ENCODE measurements at regions not wholly inside any gene's neighbourhood (a gene's known extent, or its start where the extent isn't known, plus 50 kb on each side); places are given as distances from the start of the nearest gene placed in this dataset.

DNA sequence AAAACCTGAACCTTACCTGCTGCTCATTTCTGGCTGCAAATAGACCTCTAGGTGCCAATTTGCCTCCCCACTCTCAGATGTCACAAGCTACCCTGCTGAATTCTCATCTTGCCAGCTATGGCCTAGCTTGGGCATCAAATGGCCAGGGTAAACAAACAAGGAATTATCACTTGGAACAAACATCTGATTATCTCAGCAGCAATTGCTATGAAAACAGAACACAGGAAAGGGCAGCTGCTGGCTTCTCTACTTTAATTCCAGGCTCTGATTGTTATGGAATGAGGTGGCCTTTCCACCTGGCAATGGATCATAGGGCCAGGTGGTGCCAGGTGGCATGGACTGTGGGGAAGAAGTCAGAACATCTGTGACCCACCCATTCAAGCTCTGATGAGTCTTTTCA, 505.1 kb downstream of the TLR4 start:
- H3K27me3 ChIP-seq (ENCODE audit: control insufficient read depth, insufficient read depth, low read length), result no peaks in the 10 kb centered on the region
- peaks cover 0 to 8% of the 10 kb centered on the region in 2 experiments for H3K9me3 ChIP-seq (ENCODE audit: control insufficient read depth in 2 of 2, low read length in 2 of 2)
- H3K4me1 Mint-ChIP-seq, result no peaks in the 10 kb centered on the region
- no peak for ATAC-seq (ENCODE audit: low read depth in 2 of 2)
- peaks cover 3% of the 10 kb centered on the region for H3K36me3 Mint-ChIP-seq
- peaks cover 0 to 11% (median 3%) of the 10 kb centered on the region in 7 donors for H3K9me3 Mint-ChIP-seq
- no peak overlapping the region for H3K4me3 Mint-ChIP-seq
- H3K27ac ChIP-seq (ENCODE audit: insufficient read depth, low read length, poor library complexity, severe bottlenecking), result no peak overlapping the region
- DNase-seq, result no peak
- no peaks in the 10 kb centered on the region for H3K36me3 ChIP-seq (ENCODE audit: control insufficient read depth, insufficient read depth, low read length)
- H3K27me3 Mint-ChIP-seq, result no peaks in the 10 kb centered on the region
- no peak overlapping the region for H3K27ac Mint-ChIP-seq
- H3K4me1 ChIP-seq (ENCODE audit: control insufficient read depth, insufficient read depth, low read length, poor library complexity, severe bottlenecking), result no peaks in the 10 kb centered on the region
- no peak overlapping the region for H3K4me3 ChIP-seq (ENCODE audit: low read depth, low read length)

DNA sequence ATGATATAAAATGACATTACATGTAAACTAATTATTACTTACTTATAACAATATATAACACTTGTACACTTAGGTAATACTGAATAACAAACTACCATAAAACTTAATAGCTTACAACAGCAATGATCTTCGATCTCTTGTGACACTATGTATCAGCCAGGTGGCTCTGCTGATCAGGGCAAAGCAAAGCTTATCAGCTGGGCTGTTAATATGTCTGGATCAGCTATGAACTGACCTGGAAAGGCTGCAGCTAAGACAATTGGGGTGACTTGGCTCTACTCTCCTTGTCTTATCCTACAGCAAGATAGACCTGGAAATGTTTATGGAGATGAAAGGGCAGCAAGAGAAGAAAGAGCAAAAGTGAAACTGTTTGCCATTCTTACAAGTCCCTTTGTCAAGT, 511.3 kb downstream of the TLR4 start:
- Mint-ChIP-seq H3K27me3 (no peaks in the 10 kb centered on the region), H3K4me3 (no peak overlapping the region), H3K27ac (no peak overlapping the region), H3K4me1 (no peaks in the 10 kb centered on the region), H3K36me3 (no peaks in the 10 kb centered on the region), H3K9me3 (peaks cover 0 to 9% (median under 1%) of the 10 kb centered on the region in 7 donors)
- no peaks in the 10 kb centered on the region for H3K27me3 ChIP-seq (ENCODE audit: control insufficient read depth, insufficient read depth, low read length)
- no peak for DNase-seq
- no peaks in the 10 kb centered on the region for H3K36me3 ChIP-seq (ENCODE audit: control insufficient read depth, insufficient read depth, low read length)
- H3K27ac ChIP-seq (ENCODE audit: insufficient read depth, low read length, poor library complexity, severe bottlenecking), result no peak overlapping the region
- ATAC-seq (ENCODE audit: low read depth in 2 of 2), result no peak
- H3K9me3 ChIP-seq (ENCODE audit: control insufficient read depth in 2 of 2, low read length in 2 of 2), result no peaks in the 10 kb centered on the region
- H3K4me3 ChIP-seq (ENCODE audit: low read depth, low read length), result no peak overlapping the region
- H3K4me1 ChIP-seq (ENCODE audit: control insufficient read depth, insufficient read depth, low read length, poor library complexity, severe bottlenecking), result no peaks in the 10 kb centered on the region

GRCh38 chr9:118222375-118222774, 518.2 kb downstream of the TLR4 start:
- no peak for DNase-seq
- peaks cover 0 to 9% (median 4%) of the 10 kb centered on the region in 7 donors for H3K9me3 Mint-ChIP-seq
- H3K27me3 ChIP-seq (ENCODE audit: control insufficient read depth, insufficient read depth, low read length), result no peaks in the 10 kb centered on the region
- no peak overlapping the region for H3K4me3 ChIP-seq (ENCODE audit: low read depth, low read length)
- no peaks in the 10 kb centered on the region for H3K36me3 Mint-ChIP-seq
- no peaks in the 10 kb centered on the region for H3K4me1 Mint-ChIP-seq
- H3K4me3 Mint-ChIP-seq, result no peak overlapping the region
- H3K27me3 Mint-ChIP-seq, result no peaks in the 10 kb centered on the region
- no peaks in the 10 kb centered on the region for H3K36me3 ChIP-seq (ENCODE audit: control insufficient read depth, insufficient read depth, low read length)
- H3K9me3 ChIP-seq (ENCODE audit: control insufficient read depth in 2 of 2, low read length in 2 of 2), result no peaks in the 10 kb centered on the region
- no peaks in the 10 kb centered on the region for H3K4me1 ChIP-seq (ENCODE audit: control insufficient read depth, insufficient read depth, low read length, poor library complexity, severe bottlenecking)
- ATAC-seq (ENCODE audit: low read depth in 2 of 2), result no peak
- H3K27ac ChIP-seq (ENCODE audit: insufficient read depth, low read length, poor library complexity, severe bottlenecking), result no peak overlapping the region
- H3K27ac Mint-ChIP-seq, result no peak overlapping the region

DNA sequence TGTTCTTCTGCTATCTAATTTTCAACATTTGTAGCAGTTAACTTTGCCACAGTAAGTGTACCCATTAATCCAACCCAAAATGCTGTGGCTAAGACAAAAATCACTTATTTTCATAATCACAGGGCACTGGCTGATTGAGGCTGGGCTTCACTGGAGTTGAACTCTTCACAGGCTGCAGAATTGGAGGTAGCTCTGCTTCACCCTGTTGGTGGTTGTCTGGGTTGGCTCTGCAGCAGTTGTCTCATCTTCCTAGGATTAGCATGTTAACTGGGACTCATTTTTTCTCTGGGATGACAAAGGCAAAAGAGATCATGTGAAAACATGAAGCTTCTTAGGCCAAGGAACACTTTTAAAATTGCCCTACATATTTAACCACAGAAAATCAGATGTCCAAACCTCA, 518.9 kb downstream of the TLR4 start:
- peaks cover 0 to 9% (median 3%) of the 10 kb centered on the region in 7 donors for H3K9me3 Mint-ChIP-seq

GRCh38 chr9:118230329-118230728, 526.1 kb downstream of the TLR4 start:
- Histone ChIP-seq H3K27me3 (ENCODE audit: control insufficient read depth, insufficient read depth, low read length) (no peaks in the 10 kb centered on the region), H3K4me1 (ENCODE audit: control insufficient read depth, insufficient read depth, low read length, poor library complexity, severe bottlenecking) (no peaks in the 10 kb centered on the region), H3K27ac (ENCODE audit: insufficient read depth, low read length, poor library complexity, severe bottlenecking) (no peak overlapping the region), H3K4me3 (ENCODE audit: low read depth, low read length) (no peak overlapping the region), H3K36me3 (ENCODE audit: control insufficient read depth, insufficient read depth, low read length) (no peaks in the 10 kb centered on the region), H3K9me3 (ENCODE audit: control insufficient read depth in 2 of 2, low read length in 2 of 2) (no peaks in the 10 kb centered on the region)
- H3K27ac Mint-ChIP-seq, result no peak overlapping the region
- no peaks in the 10 kb centered on the region for H3K4me1 Mint-ChIP-seq
- peaks cover 0 to 14% (median 7%) of the 10 kb centered on the region in 7 donors for H3K9me3 Mint-ChIP-seq
- no peaks in the 10 kb centered on the region for H3K36me3 Mint-ChIP-seq
- DNase-seq (no peak), ATAC-seq (ENCODE audit: low read depth in 2 of 2) (no peak)
- no peaks in the 10 kb centered on the region for H3K27me3 Mint-ChIP-seq
- H3K4me3 Mint-ChIP-seq, result no peak overlapping the region

More for the DNA sequence above, 518.9 kb downstream of the TLR4 start:
- H3K36me3 Mint-ChIP-seq, result no peaks in the 10 kb centered on the region
- H3K27me3 Mint-ChIP-seq, result no peaks in the 10 kb centered on the region
- DNase-seq (no peak), ATAC-seq (ENCODE audit: low read depth in 2 of 2) (no peak)
- H3K27ac Mint-ChIP-seq, result no peak overlapping the region
- no peak overlapping the region for H3K4me3 Mint-ChIP-seq
- H3K27ac ChIP-seq (ENCODE audit: insufficient read depth, low read length, poor library complexity, severe bottlenecking), result no peak overlapping the region
- no peaks in the 10 kb centered on the region for H3K4me1 Mint-ChIP-seq
- H3K9me3 ChIP-seq (ENCODE audit: control insufficient read depth in 2 of 2, low read length in 2 of 2), result no peaks in the 10 kb centered on the region
- no peaks in the 10 kb centered on the region for H3K4me1 ChIP-seq (ENCODE audit: control insufficient read depth, insufficient read depth, low read length, poor library complexity, severe bottlenecking)
- H3K36me3 ChIP-seq (ENCODE audit: control insufficient read depth, insufficient read depth, low read length), result no peaks in the 10 kb centered on the region
- no peaks in the 10 kb centered on the region for H3K27me3 ChIP-seq (ENCODE audit: control insufficient read depth, insufficient read depth, low read length)
- H3K4me3 ChIP-seq (ENCODE audit: low read depth, low read length), result no peak overlapping the region

DNA sequence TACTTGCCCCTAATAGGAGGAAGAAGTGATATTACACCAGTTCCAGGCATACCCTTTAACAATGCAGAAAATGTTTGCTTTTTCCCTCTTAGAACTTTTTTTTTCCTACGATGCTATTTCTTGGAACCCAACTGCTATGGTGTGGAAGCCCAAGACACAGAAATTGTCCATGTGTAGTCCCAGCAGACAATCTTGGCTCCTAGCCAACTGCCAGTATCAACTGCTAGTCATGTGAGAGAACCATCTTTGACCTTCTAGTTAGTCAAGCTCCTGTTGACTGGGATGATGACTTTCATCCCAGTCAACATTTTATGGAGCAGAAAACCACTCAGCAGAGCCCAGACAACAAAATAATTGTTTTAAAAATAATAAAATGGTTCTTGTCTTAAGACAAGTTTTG, 532.4 kb downstream of the TLR4 start:
- peaks cover 3 to 27% (median 6%) of the 10 kb centered on the region in 7 donors for H3K9me3 Mint-ChIP-seq
- Histone ChIP-seq H3K27me3 (ENCODE audit: control insufficient read depth, insufficient read depth, low read length) (no peaks in the 10 kb centered on the region), H3K4me3 (ENCODE audit: low read depth, low read length) (no peak overlapping the region), H3K9me3 (ENCODE audit: control insufficient read depth in 2 of 2, low read length in 2 of 2) (peaks cover 0 to 2% of the 10 kb centered on the region in 2 experiments), H3K27ac (ENCODE audit: insufficient read depth, low read length, poor library complexity, severe bottlenecking) (no peak overlapping the region), H3K36me3 (ENCODE audit: control insufficient read depth, insufficient read depth, low read length) (no peaks in the 10 kb centered on the region), H3K4me1 (ENCODE audit: control insufficient read depth, insufficient read depth, low read length, poor library complexity, severe bottlenecking) (no peaks in the 10 kb centered on the region)
- H3K27me3 Mint-ChIP-seq, result no peaks in the 10 kb centered on the region
- ATAC-seq (ENCODE audit: low read depth in 2 of 2) (no peak), DNase-seq (no peak)
- no peak overlapping the region for H3K4me3 Mint-ChIP-seq
- H3K4me1 Mint-ChIP-seq, result no peaks in the 10 kb centered on the region
- H3K27ac Mint-ChIP-seq, result no peak overlapping the region
- H3K36me3 Mint-ChIP-seq, result no peaks in the 10 kb centered on the region

- peaks cover 2 to 3% of the 10 kb centered on the region in 2 experiments for H3K9me3 ChIP-seq (ENCODE audit: control insufficient read depth in 2 of 2, low read length in 2 of 2)
- no peak overlapping the region for H3K4me3 Mint-ChIP-seq
- H3K9me3 Mint-ChIP-seq, result peaks cover 2 to 20% (median 8%) of the 10 kb centered on the region in 7 donors
- no peaks in the 10 kb centered on the region for H3K4me1 ChIP-seq (ENCODE audit: control insufficient read depth, insufficient read depth, low read length, poor library complexity, severe bottlenecking)
- H3K4me1 Mint-ChIP-seq, result no peaks in the 10 kb centered on the region
- H3K27ac Mint-ChIP-seq, result no peak overlapping the region
- no peak for ATAC-seq (ENCODE audit: low read depth in 2 of 2)
- no peaks in the 10 kb centered on the region for H3K36me3 ChIP-seq (ENCODE audit: control insufficient read depth, insufficient read depth, low read length)
- DNase-seq, result no peak
- H3K27me3 Mint-ChIP-seq, result no peaks in the 10 kb centered on the region
- H3K27ac ChIP-seq (ENCODE audit: insufficient read depth, low read length, poor library complexity, severe bottlenecking), result no peak overlapping the region
- H3K4me3 ChIP-seq (ENCODE audit: low read depth, low read length), result no peak overlapping the region
- H3K27me3 ChIP-seq (ENCODE audit: control insufficient read depth, insufficient read depth, low read length), result no peaks in the 10 kb centered on the region
- no peaks in the 10 kb centered on the region for H3K36me3 Mint-ChIP-seq
These were observed 533.9 kb downstream of the TLR4 start for GRCh38 chr9:118238139-118238538.

DNA sequence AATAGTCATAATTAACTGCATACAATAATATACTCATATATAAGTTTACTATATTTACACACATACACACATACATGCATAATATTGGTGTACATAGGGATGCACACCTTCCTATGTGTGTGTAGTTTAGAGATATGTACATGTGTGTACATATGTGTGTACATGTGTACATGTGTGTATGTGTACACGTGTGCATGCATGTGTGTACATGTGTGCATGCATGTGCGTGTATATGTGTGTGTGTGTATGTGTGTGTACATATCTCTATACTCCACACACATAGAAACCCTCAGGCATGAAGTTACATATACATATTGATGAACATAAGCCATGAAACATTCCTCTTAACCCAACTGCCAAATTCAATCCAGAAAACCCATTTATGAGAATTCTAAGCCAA, 547.8 kb downstream of the TLR4 start:
- H3K27ac Mint-ChIP-seq, result no peak overlapping the region

More for the DNA sequence above, 547.8 kb downstream of the TLR4 start:
- H3K36me3 Mint-ChIP-seq, result no peaks in the 10 kb centered on the region
- Histone ChIP-seq H3K9me3 (ENCODE audit: control insufficient read depth in 2 of 2, low read length in 2 of 2) (no peaks in the 10 kb centered on the region), H3K27ac (ENCODE audit: insufficient read depth, low read length, poor library complexity, severe bottlenecking) (no peak overlapping the region), H3K36me3 (ENCODE audit: control insufficient read depth, insufficient read depth, low read length) (no peaks in the 10 kb centered on the region), H3K4me3 (ENCODE audit: low read depth, low read length) (no peak overlapping the region), H3K27me3 (ENCODE audit: control insufficient read depth, insufficient read depth, low read length) (no peaks in the 10 kb centered on the region), H3K4me1 (ENCODE audit: control insufficient read depth, insufficient read depth, low read length, poor library complexity, severe bottlenecking) (no peaks in the 10 kb centered on the region)
- no peak overlapping the region for H3K4me3 Mint-ChIP-seq
- DNase-seq (no peak), ATAC-seq (ENCODE audit: low read depth in 2 of 2) (no peak)
- peaks cover 0 to 24% (median 0%) of the 10 kb centered on the region in 7 donors for H3K9me3 Mint-ChIP-seq
- no peaks in the 10 kb centered on the region for H3K4me1 Mint-ChIP-seq
- H3K27me3 Mint-ChIP-seq, result no peaks in the 10 kb centered on the region
